T-cell (primary cell): ENCODE measurements at regions not wholly inside any gene's neighbourhood (a gene's known extent, or its start where the extent isn't known, plus 50 kb on each side); places are given as distances from the start of the nearest gene placed in this dataset.

ENCODE experiments used
- ATAC-seq, 4 experiments: fragments of 200-7000 bp in 3 of 4; fragments of 150-1000 bp in 1 of 4; cut with Tn5 transposase; replicated peaks in 1 of 4; 1 replicate in 3 of 4; 2 replicates in 1 of 4; pipeline ENCODE4 v1.10.0; 2021; ENCODE audit warnings: moderate library complexity in 3 of 4, mild to moderate bottlenecking in 2 of 4, moderate number of reproducible peaks in 1 of 4
- CTCF ChIA-PET, 2 donors: fragments of 300-600 bp; sonication (Branson Sonifier 250); formaldehyde crosslinking; loops; one replicate each; lab custom pipeline; 2022; ENCODE audit warnings: antibody characterized with exemption in 2 of 2; lab: Charles Lee
- POLR2A ChIA-PET, 2 donors: fragments of 300-600 bp; sonication (Branson Sonifier 250); formaldehyde crosslinking; loops; one replicate each; lab custom pipeline; 2022; ENCODE audit warnings: antibody characterized with exemption in 2 of 2; lab: Charles Lee
- DNase-seq, 35 experiments: peaks; one replicate each; pipeline versions ENCODE4 v3.0.0 to v3.0.0-alpha.2; 2013 to 2023
- H3K27ac ChIP-seq: one replicate; pipeline ENCODE4 v1.5.1; 2013; ENCODE audit warnings: low read length
- H3K27me3 ChIP-seq, 2 experiments: replicated peaks in 1 of 2; 1 replicate in 1 of 2; 2 replicates in 1 of 2; pipeline versions ENCODE4 v1.6.1 to v1.7.0; 2013; ENCODE audit warnings: low read length in 1 of 2, mixed read lengths in 1 of 2; ENCODE audit not compliant: control insufficient read depth in 2 of 2, insufficient read depth in 2 of 2; ENCODE audit errors: extremely low read depth in 1 of 2
- H3K36me3 ChIP-seq, 2 donors: 1 replicate in 1 of 2; 2 replicates in 1 of 2; pipeline versions ENCODE4 v1.6.1 to v1.7.0; 2013; ENCODE audit warnings: low read length in 1 of 2; ENCODE audit not compliant: control insufficient read depth in 2 of 2, insufficient read depth in 1 of 2; ENCODE audit errors: extremely low read depth in 1 of 2
- H3K4me1 ChIP-seq, 2 experiments: 1 replicate in 1 of 2; 2 replicates in 1 of 2; pipeline versions ENCODE4 v1.6.1 to v1.7.0; 2013; ENCODE audit warnings: low read length in 2 of 2, mixed read lengths in 1 of 2; ENCODE audit not compliant: insufficient read depth in 2 of 2, control insufficient read depth in 1 of 2; ENCODE audit errors: extremely low read depth in 1 of 2
- H3K4me3 ChIP-seq, 2 donors: 1 replicate in 1 of 2; 2 replicates in 1 of 2; pipeline versions ENCODE4 v1.5.1 to v1.7.0; 2013; ENCODE audit warnings: mild to moderate bottlenecking in 2 of 2, low read length in 1 of 2, moderate library complexity in 1 of 2; ENCODE audit not compliant: control insufficient read depth in 1 of 2; ENCODE audit errors: extremely low read depth in 1 of 2
- H3K9me3 ChIP-seq: 2 replicates; pipeline ENCODE4 v1.7.0; 2013
- H3K27ac Mint-ChIP-seq, 2 donors: one replicate each; pipeline ENCODE4 v1.8.0; 2020 to 2021; ENCODE audit warnings: mild to moderate bottlenecking in 2 of 2, mixed read lengths in 2 of 2
- H3K27me3 Mint-ChIP-seq, 2 donors: one replicate each; pipeline ENCODE4 v1.8.0; 2021 to 2022; ENCODE audit warnings: mixed read lengths in 2 of 2
- H3K36me3 Mint-ChIP-seq: one replicate; pipeline ENCODE4 v1.8.0; 2021; ENCODE audit warnings: mixed read lengths
- H3K4me1 Mint-ChIP-seq, 3 donors: one replicate each; pipeline ENCODE4 v1.8.0; 2020 to 2022; ENCODE audit warnings: mixed read lengths in 3 of 3, mild to moderate bottlenecking in 1 of 3
- H3K4me3 Mint-ChIP-seq, 3 donors: one replicate each; pipeline ENCODE4 v1.8.0; 2020 to 2022; ENCODE audit warnings: mild to moderate bottlenecking in 3 of 3, mixed read lengths in 3 of 3, moderate library complexity in 3 of 3
- H3K9me3 Mint-ChIP-seq, 3 donors: one replicate each; pipeline ENCODE4 v1.8.0; 2020 to 2022; ENCODE audit warnings: mixed read lengths in 3 of 3
- WGBS: methylation state at CpG from one replicate; pipeline ENCODE4 v1.1.5; 2013; ENCODE audit warnings: missing lambda C conversion rate; ENCODE audit not compliant: insufficient coverage; 5-methylcytosine and 5-hydroxymethylcytosine counted together

GRCh38 chr14:34363733-34364134 lies 98.3 kb downstream of the SPTSSA start:
- H3K9me3 ChIP-seq: no peaks in the 10 kb centered on the region
- DNase-seq: no peak
- H3K36me3 ChIP-seq: no peaks in the 10 kb centered on the region
- no peak overlapping the region for H3K4me3 ChIP-seq
- peaks cover 0 to 3% (median 0%) of the 10 kb centered on the region in 3 donors for H3K4me1 Mint-ChIP-seq
- no peak overlapping the region for H3K27ac ChIP-seq
- no CpG with 5 or more reads among the region's 6 CpGs for WGBS
- ChIA-PET CTCF (interaction anchor here in 1 of 2 donors (0.5 kb wide), 1 partner anchor 1017 kb away, joined by 5 read pairs; no protein-coding TSS in a partner anchor), POLR2A (no interaction called here)
- H3K27ac Mint-ChIP-seq: no peak overlapping the region
- no peaks in the 10 kb centered on the region for H3K36me3 Mint-ChIP-seq
- H3K27me3 ChIP-seq: peaks cover 0 to 2% of the 10 kb centered on the region in 2 experiments
- no peaks in the 10 kb centered on the region for H3K9me3 Mint-ChIP-seq
- H3K4me1 ChIP-seq: no peaks in the 10 kb centered on the region
- H3K27me3 Mint-ChIP-seq: peaks cover 22 to 25% of the 10 kb centered on the region in 2 donors
- ATAC-seq: no peak
- no peak overlapping the region for H3K4me3 Mint-ChIP-seq

DNA sequence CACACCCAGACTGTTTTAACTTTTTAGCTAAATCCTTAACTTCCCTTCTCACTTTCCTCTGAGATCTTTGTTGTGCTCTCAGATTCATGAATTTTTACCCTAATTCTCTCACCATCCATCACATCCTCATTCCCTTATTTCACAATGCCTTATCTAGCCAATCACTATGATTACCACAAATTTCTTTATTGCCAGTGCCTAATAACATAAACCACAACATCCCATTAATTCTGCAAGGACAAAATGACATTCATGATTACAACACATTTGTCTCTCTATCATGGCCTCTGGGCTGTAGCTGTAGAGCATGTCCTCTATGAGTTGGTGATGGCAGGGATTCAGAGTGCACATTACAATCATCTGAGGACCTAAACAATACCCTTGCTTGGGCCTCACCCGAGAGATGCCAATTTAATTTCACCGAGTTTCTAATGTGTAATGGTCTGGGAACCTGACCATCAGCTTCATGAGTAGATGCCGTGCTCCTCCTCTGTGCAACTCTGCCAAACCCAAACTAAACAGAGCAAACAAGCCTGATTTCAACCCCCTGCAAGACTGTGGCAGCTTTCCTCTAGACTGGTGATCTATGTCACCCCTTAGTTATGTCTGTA lies 99.3 kb downstream of the SPTSSA start:
- no peaks in the 10 kb centered on the region for H3K36me3 Mint-ChIP-seq
- H3K27me3 Mint-ChIP-seq: peaks cover 21 to 25% of the 10 kb centered on the region in 2 donors
- no peak overlapping the region for H3K27ac ChIP-seq
- no peak overlapping the region for H3K4me3 ChIP-seq
- no peaks in the 10 kb centered on the region for H3K9me3 Mint-ChIP-seq
- CTCF ChIA-PET: no interaction called here
- H3K4me1 ChIP-seq: no peaks in the 10 kb centered on the region
- no peaks in the 10 kb centered on the region for H3K36me3 ChIP-seq
- WGBS: 100% methylated on average over 1 of the region's 3 CpGs
- no peaks in the 10 kb centered on the region for H3K9me3 ChIP-seq
- H3K4me1 Mint-ChIP-seq: peaks cover 0 to 3% (median 0%) of the 10 kb centered on the region in 3 donors
- POLR2A ChIA-PET: no interaction called here
- no peak overlapping the region for H3K4me3 Mint-ChIP-seq
- DNase-seq (no peak), ATAC-seq (no peak)
- H3K27me3 ChIP-seq: peaks cover 0 to 2% of the 10 kb centered on the region in 2 experiments
- no peak overlapping the region for H3K27ac Mint-ChIP-seq

DNA sequence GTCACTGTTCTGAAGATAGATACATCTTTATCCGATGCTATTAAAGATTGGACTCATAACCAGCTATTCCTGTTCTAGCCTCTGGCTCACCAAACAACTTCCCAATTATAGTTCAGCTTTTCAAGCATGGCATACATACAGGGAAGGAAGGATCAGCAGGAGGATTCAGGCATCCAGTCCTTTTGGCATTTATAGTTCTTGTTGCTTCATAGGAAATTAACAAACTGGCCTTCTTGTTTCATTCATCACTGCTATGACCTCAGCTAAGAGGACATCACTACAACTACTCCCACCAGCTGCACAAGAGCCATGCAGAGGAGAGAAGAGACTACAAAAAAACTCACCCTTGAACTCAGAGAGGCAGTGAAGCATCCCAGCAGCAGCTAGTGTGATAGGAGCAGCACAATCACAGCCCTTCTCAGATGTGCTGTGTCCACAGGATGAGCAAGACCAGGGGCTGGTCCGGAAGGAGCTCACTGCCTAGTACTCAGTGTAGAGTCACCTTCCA lies 100.5 kb downstream of the SPTSSA start:
- WGBS: 100% methylated on average over 1 of the region's 2 CpGs
- H3K27ac ChIP-seq: no peak overlapping the region
- ChIA-PET CTCF (interaction anchor here (0.5 kb wide), 2 partner anchors 21 to 38 kb away, joined by 3 to 6 read pairs; no protein-coding TSS in a partner anchor), POLR2A (no interaction called here)
- H3K27ac Mint-ChIP-seq: no peak overlapping the region
- H3K27me3 ChIP-seq: peaks cover 0 to 2% of the 10 kb centered on the region in 2 experiments
- no peak overlapping the region for H3K4me3 Mint-ChIP-seq
- H3K27me3 Mint-ChIP-seq: peaks cover 19 to 25% of the 10 kb centered on the region in 2 donors
- no peak overlapping the region for H3K4me3 ChIP-seq
- H3K36me3 Mint-ChIP-seq: no peaks in the 10 kb centered on the region
- no peaks in the 10 kb centered on the region for H3K9me3 Mint-ChIP-seq
- H3K9me3 ChIP-seq: no peaks in the 10 kb centered on the region
- H3K36me3 ChIP-seq: no peaks in the 10 kb centered on the region
- ATAC-seq (no peak), DNase-seq (no peak)
- H3K4me1 Mint-ChIP-seq: peaks cover 0 to 3% (median 0%) of the 10 kb centered on the region in 3 donors
- H3K4me1 ChIP-seq: no peaks in the 10 kb centered on the region

DNA sequence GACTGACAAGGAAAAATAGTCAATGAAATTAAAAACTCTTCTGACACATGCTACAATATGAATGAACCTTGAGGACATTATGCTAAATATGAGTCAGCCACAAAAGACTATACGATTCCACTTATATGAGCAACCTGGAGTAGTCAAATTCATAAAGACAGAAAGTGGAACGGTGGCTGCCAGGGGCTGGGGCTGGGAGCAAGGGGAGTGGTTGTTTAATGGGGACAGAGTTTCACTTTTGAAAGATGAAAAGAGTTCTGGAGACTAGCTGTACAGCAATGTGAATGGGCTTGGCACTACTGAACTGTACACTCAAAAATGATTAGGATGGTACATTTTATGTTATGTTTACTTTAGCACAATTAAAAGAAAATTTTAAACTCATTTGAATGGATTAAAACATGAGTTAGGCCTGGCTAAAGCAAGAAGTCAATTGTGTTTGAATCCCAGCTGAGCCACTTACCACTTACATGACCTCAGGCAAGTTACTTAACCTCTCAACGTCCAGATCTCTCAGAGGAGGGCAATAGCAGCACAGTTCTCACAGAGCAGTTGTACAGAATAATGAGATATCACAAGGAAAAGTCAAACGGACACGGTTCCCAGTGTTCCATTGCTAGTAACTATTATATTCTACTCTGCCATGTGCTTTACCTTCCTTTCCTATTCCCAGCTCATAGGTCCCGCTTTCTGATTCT lies 102.5 kb downstream of the SPTSSA start:
- CTCF ChIA-PET: no interaction called here
- Mint-ChIP-seq H3K27ac (no peak overlapping the region), H3K4me1 (peaks cover 0 to 3% (median 0%) of the 10 kb centered on the region in 3 donors)

DNA sequence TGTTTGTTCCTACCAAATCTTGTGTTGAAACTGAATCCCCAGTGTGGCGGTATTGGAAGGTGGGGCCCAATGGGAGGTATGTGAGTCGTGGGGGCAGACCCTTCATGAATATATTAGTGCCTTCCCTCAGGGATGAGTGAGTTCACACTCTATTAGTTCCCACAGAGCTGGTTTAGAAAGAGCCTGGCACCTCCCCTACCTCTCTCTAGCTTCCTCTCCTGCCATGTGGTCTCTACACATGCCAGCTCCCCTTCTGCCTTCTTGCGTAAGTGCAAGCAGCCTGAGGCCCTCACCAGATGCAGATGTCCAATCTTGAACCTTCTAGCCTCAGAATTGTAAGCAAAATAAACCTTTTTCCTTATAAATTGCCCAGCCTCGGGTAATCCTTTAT lies 105.8 kb downstream of the SPTSSA start:
- Histone ChIP-seq H3K4me1 (no peaks in the 10 kb centered on the region), H3K36me3 (no peaks in the 10 kb centered on the region), H3K27ac (no peak overlapping the region), H3K27me3 (no peaks in the 10 kb centered on the region), H3K9me3 (no peaks in the 10 kb centered on the region), H3K4me3 (no peak overlapping the region)
- POLR2A ChIA-PET: no interaction called here
- Mint-ChIP-seq H3K4me1 (peaks cover 0 to 3% (median 0%) of the 10 kb centered on the region in 3 donors), H3K36me3 (no peaks in the 10 kb centered on the region), H3K9me3 (no peaks in the 10 kb centered on the region), H3K4me3 (no peak overlapping the region), H3K27me3 (no peaks in the 10 kb centered on the region), H3K27ac (no peak overlapping the region)
- ATAC-seq: no peak
- 100% methylated on average over 1 of the region's 4 CpGs for WGBS
- CTCF ChIA-PET: no interaction called here
- no peak for DNase-seq

More for the DNA sequence above, 102.5 kb downstream of the SPTSSA start:
- no peaks in the 10 kb centered on the region for H3K4me1 ChIP-seq
- POLR2A ChIA-PET: no interaction called here
- no peaks in the 10 kb centered on the region for H3K36me3 ChIP-seq
- H3K4me3 Mint-ChIP-seq: no peak overlapping the region
- no peaks in the 10 kb centered on the region for H3K9me3 ChIP-seq
- H3K27me3 Mint-ChIP-seq: peaks cover 14 to 19% of the 10 kb centered on the region in 2 donors
- peaks cover 0 to 2% of the 10 kb centered on the region in 2 experiments for H3K27me3 ChIP-seq
- ATAC-seq (no peak), DNase-seq (no peak)
- no peak overlapping the region for H3K4me3 ChIP-seq
- H3K27ac ChIP-seq: no peak overlapping the region
- H3K9me3 Mint-ChIP-seq: no peaks in the 10 kb centered on the region
- 78% methylated on average over 4 of the region's 6 CpGs for WGBS
- H3K36me3 Mint-ChIP-seq: no peaks in the 10 kb centered on the region

GRCh38 chr14:34355584-34356263 lies 106.3 kb downstream of the SPTSSA start:
- ATAC-seq: no peak
- H3K4me3 ChIP-seq: no peak overlapping the region
- no peak for DNase-seq
- POLR2A ChIA-PET: no interaction called here
- Mint-ChIP-seq H3K4me3 (no peak overlapping the region), H3K4me1 (peaks cover 0 to 3% (median 0%) of the 10 kb centered on the region in 3 donors), H3K27me3 (no peaks in the 10 kb centered on the region), H3K36me3 (no peaks in the 10 kb centered on the region), H3K9me3 (no peaks in the 10 kb centered on the region), H3K27ac (no peak overlapping the region)
- H3K27ac ChIP-seq: no peak overlapping the region
- H3K27me3 ChIP-seq: no peaks in the 10 kb centered on the region
- WGBS: 100% methylated on average over 1 of the region's 2 CpGs
- no peaks in the 10 kb centered on the region for H3K4me1 ChIP-seq
- CTCF ChIA-PET: interaction anchor here in 1 of 2 donors (0.6 kb wide), 1 partner anchor 148 kb away, joined by 3 read pairs; no protein-coding TSS in a partner anchor
- no peaks in the 10 kb centered on the region for H3K9me3 ChIP-seq
- no peaks in the 10 kb centered on the region for H3K36me3 ChIP-seq
